Epithelial cell of proximal tubule (primary cell): ENCODE measurements at regions not wholly inside any gene's neighbourhood (a gene's known extent, or its start where the extent isn't known, plus 50 kb on each side); places are given as distances from the start of the nearest gene placed in this dataset.
A peak's percentile ranks its signal among the peaks of the same experiment; 100 is the strongest.

Experiments
- DNase-seq: peaks from one replicate; pipeline ENCODE4 v3.0.0-alpha.2; 2011; ENCODE audit warnings: low read depth
- H3K4me3 ChIP-seq: 2 replicates; pipeline ENCODE4 v1.5.1; 2011; ENCODE audit warnings: low read depth, mild to moderate bottlenecking, low read length
- TF ChIP-seq, protein P1 (sequence below): conservative IDR thresholded peaks from 2 replicates; pipeline ENCODE4 v1.5.1; 2012; ENCODE audit warnings: low read depth, mild to moderate bottlenecking, low read length

- DNase-seq = no peak
- TF ChIP-seq, protein P1, sequence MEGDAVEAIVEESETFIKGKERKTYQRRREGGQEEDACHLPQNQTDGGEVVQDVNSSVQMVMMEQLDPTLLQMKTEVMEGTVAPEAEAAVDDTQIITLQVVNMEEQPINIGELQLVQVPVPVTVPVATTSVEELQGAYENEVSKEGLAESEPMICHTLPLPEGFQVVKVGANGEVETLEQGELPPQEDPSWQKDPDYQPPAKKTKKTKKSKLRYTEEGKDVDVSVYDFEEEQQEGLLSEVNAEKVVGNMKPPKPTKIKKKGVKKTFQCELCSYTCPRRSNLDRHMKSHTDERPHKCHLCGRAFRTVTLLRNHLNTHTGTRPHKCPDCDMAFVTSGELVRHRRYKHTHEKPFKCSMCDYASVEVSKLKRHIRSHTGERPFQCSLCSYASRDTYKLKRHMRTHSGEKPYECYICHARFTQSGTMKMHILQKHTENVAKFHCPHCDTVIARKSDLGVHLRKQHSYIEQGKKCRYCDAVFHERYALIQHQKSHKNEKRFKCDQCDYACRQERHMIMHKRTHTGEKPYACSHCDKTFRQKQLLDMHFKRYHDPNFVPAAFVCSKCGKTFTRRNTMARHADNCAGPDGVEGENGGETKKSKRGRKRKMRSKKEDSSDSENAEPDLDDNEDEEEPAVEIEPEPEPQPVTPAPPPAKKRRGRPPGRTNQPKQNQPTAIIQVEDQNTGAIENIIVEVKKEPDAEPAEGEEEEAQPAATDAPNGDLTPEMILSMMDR = no peak
- H3K4me3 ChIP-seq = no peak overlapping the region
These were observed 56.4 kb upstream of the KCNMB2 start for GRCh38 chr3:178479860-178480259.

DNA sequence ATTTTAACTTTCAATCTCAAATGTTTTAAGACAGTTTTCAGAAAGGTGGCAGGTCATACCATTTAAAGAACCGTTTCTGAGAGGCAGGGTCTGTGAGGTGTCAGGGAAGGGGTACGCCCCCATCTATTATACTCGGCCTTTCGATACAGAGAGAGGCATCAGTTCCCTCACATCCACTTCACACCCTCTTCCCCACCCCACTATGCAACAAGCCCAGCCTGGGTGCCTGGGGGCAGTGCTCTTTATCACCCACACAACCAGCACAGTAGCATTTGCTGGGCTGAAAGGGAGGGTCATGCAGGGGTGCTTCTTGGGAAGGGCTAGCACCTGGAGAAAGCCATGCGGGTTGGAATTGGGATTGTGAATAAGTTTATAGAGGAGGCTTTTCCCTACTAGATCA, 56.0 kb upstream of the KCNMB2 start:
- no peak for DNase-seq
- TF ChIP-seq, protein P1 = no peak
- no peak overlapping the region for H3K4me3 ChIP-seq

GRCh38 chr3:178480795-178481194, 55.4 kb upstream of the KCNMB2 start:
- DNase-seq = no peak
- no peak overlapping the region for H3K4me3 ChIP-seq
- TF ChIP-seq, protein P1 = no peak

GRCh38 chr3:178482981-178483380, 53.3 kb upstream of the KCNMB2 start:
- peak; percentile 85 for DNase-seq
- TF ChIP-seq, protein P1 = no peak
- no peak overlapping the region for H3K4me3 ChIP-seq

DNA sequence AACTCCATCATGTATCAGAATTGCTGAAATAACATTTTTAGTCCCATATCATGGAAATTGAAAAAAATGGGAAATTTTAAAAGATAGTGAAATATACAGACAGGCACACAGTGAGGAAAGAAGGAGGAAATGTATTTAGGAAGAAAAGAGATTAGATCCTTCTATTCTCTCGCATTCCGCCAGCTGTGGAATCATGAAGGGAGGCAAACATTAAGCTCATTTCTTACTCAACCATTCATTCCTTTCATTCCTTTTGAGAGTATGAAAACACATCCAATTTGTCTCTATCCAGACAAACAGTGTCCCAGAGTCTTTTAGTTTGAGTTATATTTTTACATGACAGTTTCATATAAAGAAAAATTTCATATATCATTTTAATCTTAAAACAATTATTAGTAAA, 52.5 kb upstream of the KCNMB2 start:
- TF ChIP-seq, protein P1 = no peak
- H3K4me3 ChIP-seq = no peak overlapping the region
- peak; percentile 23 for DNase-seq

DNA sequence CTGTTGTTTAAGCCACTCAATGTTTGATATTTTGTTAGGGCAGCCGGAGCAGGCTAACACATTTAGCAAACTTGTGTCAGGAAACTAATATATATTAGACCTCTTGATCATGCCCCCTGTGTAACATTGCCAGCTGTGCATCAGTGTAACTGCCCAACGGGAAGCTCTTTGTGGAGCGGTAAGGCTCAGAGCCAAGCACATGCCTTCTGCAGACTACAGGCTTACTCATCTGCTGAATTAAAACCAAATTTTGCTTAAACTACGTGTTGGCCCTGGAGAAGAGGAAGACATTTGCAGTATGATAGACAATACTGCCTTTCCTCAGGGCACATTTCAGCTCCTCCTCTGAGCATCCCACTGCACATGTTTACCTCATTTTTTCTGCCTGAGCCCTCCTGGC, 50.5 kb upstream of the KCNMB2 start:
- TF ChIP-seq, protein P1 = no peak
- H3K4me3 ChIP-seq = no peak overlapping the region
- DNase-seq = no peak
